ENCODE measurements at regions not wholly inside any gene's neighbourhood (a gene's known extent, or its start where the extent isn't known, plus 50 kb on each side); places are given as distances from the start of the nearest gene placed in this dataset.

DNA sequence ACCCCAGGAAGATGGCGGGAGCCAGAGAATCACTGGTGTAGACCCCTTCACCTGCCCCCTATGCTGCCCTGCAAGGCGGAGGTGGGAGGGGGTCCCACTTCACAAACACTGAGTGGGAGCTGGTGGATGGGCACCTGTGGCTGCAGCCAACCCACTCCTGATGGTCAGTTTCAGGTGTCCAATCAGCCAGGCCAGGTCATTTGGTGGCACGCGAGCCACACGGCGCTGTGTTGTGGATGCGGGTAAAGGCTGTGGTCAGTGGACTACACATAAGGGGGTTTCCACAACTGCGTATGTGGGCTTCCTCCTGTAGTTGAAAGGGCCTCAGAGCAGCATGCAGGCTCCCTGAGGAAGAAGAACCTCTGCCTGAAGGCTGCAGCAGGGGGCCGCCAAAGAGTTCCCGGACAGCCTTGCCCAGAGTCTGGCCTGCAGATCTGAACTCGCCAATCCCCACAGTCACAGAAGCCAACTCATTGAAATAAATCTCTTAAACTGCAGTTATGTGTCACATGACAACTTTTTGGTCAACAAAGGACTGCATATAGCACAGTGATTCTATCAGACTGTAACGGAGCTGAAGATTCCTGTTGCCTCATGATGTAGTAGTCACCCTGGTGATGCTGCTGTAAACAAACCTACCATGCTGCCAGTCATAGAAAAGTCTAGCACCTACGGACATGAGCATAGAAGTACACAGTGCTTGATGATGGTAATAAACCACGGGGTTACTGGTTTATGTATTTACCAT, 284.7 kb upstream of the IRX2 start:
- no peaks in the 10 kb centered on the region; the same call in 1 of the 2 replicates for H3K9me3 ChIP-seq (ENCODE audit: insufficient read depth, low read depth, low read length)
- no peaks in the 10 kb centered on the region for H3K36me3 ChIP-seq (ENCODE audit: insufficient read depth, low read length)
- no peaks in the 10 kb centered on the region for H3K27me3 ChIP-seq (ENCODE audit: insufficient read depth, low read length, poor library complexity, severe bottlenecking)
- no peaks in the 10 kb centered on the region for H3K4me1 ChIP-seq (ENCODE audit: insufficient read depth, low read length, poor library complexity, severe bottlenecking)
- no peaks in the 10 kb centered on the region for H3K9me2 ChIP-seq (replicated peaks; ENCODE audit: low read depth, low read length)
- no peak for TF ChIP-seq EZH2phosphoT487 (IDR thresholded peaks at IDR 0.05; ENCODE audit: borderline replicate concordance)
- TF ChIP-seq, protein P1, sequence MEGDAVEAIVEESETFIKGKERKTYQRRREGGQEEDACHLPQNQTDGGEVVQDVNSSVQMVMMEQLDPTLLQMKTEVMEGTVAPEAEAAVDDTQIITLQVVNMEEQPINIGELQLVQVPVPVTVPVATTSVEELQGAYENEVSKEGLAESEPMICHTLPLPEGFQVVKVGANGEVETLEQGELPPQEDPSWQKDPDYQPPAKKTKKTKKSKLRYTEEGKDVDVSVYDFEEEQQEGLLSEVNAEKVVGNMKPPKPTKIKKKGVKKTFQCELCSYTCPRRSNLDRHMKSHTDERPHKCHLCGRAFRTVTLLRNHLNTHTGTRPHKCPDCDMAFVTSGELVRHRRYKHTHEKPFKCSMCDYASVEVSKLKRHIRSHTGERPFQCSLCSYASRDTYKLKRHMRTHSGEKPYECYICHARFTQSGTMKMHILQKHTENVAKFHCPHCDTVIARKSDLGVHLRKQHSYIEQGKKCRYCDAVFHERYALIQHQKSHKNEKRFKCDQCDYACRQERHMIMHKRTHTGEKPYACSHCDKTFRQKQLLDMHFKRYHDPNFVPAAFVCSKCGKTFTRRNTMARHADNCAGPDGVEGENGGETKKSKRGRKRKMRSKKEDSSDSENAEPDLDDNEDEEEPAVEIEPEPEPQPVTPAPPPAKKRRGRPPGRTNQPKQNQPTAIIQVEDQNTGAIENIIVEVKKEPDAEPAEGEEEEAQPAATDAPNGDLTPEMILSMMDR (conservative IDR thresholded peaks at IDR 0.05; ENCODE audit: low read length) = no peak
- H3K79me2 ChIP-seq (ENCODE audit: insufficient read depth, low read length) = no peaks in the 10 kb centered on the region
- H3F3A ChIP-seq (ENCODE audit: low read depth) = no peaks in the 10 kb centered on the region
- H2AFZ ChIP-seq (ENCODE audit: low read length) = no peak overlapping the region
- H4K20me1 ChIP-seq (ENCODE audit: insufficient read depth, low read length, poor library complexity, severe bottlenecking) = no peaks in the 10 kb centered on the region
- H3K4me3 ChIP-seq (ENCODE audit: low read length, poor library complexity, severe bottlenecking) = no peak overlapping the region
- H3K4me2 ChIP-seq (ENCODE audit: low read depth, low read length, poor library complexity, severe bottlenecking) = no peak overlapping the region
- H3K9ac ChIP-seq (ENCODE audit: low read depth, low read length, poor library complexity, severe bottlenecking) = no peak overlapping the region

DNA sequence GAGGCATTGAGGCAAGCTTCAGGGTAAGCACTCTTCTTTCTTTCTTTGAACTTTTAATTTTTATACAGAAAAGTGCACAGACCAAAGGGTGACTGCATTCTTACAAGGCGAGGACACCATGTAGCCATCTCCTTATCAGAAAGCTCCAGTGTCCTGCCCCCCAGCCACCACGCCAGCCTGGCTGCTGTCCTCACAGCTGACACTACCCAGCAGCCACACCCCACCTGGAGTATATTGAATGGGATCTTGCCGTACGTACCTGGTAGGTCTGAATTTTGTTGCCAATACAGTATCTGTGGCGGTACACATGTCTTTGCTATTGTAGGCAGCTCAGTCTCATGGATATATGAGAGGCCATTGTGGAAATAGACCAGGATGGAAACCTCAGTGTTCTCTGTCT, 284.0 kb upstream of the IRX2 start:
- Histone ChIP-seq H3K4me1 (ENCODE audit: insufficient read depth, low read length, poor library complexity, severe bottlenecking) (no peaks in the 10 kb centered on the region), H3K27me3 (ENCODE audit: insufficient read depth, low read length, poor library complexity, severe bottlenecking) (no peaks in the 10 kb centered on the region), H3K9me3 (ENCODE audit: insufficient read depth, low read depth, low read length) (no peaks in the 10 kb centered on the region; the same call in 1 of the 2 replicates), H3F3A (ENCODE audit: low read depth) (no peaks in the 10 kb centered on the region), H3K9ac (ENCODE audit: low read depth, low read length, poor library complexity, severe bottlenecking) (no peak overlapping the region), H3K9me2 (replicated peaks; ENCODE audit: low read depth, low read length) (no peaks in the 10 kb centered on the region), H2AFZ (ENCODE audit: low read length) (no peak overlapping the region), H3K36me3 (ENCODE audit: insufficient read depth, low read length) (no peaks in the 10 kb centered on the region), H3K4me3 (ENCODE audit: low read length, poor library complexity, severe bottlenecking) (no peak overlapping the region), H3K4me2 (ENCODE audit: low read depth, low read length, poor library complexity, severe bottlenecking) (no peak overlapping the region), H3K79me2 (ENCODE audit: insufficient read depth, low read length) (no peaks in the 10 kb centered on the region), H4K20me1 (ENCODE audit: insufficient read depth, low read length, poor library complexity, severe bottlenecking) (no peaks in the 10 kb centered on the region)
- no peak for TF ChIP-seq EZH2phosphoT487 (IDR thresholded peaks at IDR 0.05; ENCODE audit: borderline replicate concordance)
- TF ChIP-seq, protein P1 (conservative IDR thresholded peaks at IDR 0.05; ENCODE audit: low read length) = no peak

DNA sequence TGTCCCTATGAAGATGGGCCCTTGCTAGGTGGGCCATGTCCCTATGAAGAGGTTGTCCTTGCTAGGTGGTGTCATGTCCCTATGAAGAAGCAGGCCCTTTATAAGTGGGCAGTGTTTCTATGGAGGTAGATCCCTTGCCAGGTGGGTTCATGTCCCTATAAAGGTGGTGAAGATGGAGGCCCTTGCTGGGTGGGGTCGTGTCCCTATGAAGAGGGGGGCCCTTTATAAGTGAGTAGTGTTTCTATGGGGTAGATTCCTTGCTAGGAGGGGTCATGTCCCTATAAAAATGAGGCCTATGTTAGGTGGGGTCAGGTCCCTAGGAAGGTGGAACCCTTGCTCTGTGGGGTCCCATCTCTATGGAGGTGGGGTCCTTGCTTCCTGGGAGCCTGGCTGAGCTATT, 283.4 kb upstream of the IRX2 start:
- no peak overlapping the region for H3K4me2 ChIP-seq (ENCODE audit: low read depth, low read length, poor library complexity, severe bottlenecking)
- no peaks in the 10 kb centered on the region for H4K20me1 ChIP-seq (ENCODE audit: insufficient read depth, low read length, poor library complexity, severe bottlenecking)
- no peaks in the 10 kb centered on the region for H3K9me2 ChIP-seq (replicated peaks; ENCODE audit: low read depth, low read length)
- H3K27me3 ChIP-seq (ENCODE audit: insufficient read depth, low read length, poor library complexity, severe bottlenecking) = no peaks in the 10 kb centered on the region
- no peak overlapping the region for H3K9ac ChIP-seq (ENCODE audit: low read depth, low read length, poor library complexity, severe bottlenecking)
- H3K4me1 ChIP-seq (ENCODE audit: insufficient read depth, low read length, poor library complexity, severe bottlenecking) = no peaks in the 10 kb centered on the region
- no peak overlapping the region for H3K4me3 ChIP-seq (ENCODE audit: low read length, poor library complexity, severe bottlenecking)
- no peaks in the 10 kb centered on the region for H3K36me3 ChIP-seq (ENCODE audit: insufficient read depth, low read length)
- no peaks in the 10 kb centered on the region; the same call in 1 of the 2 replicates for H3K9me3 ChIP-seq (ENCODE audit: insufficient read depth, low read depth, low read length)
- no peak overlapping the region for H2AFZ ChIP-seq (ENCODE audit: low read length)
- H3K79me2 ChIP-seq (ENCODE audit: insufficient read depth, low read length) = no peaks in the 10 kb centered on the region
- H3F3A ChIP-seq (ENCODE audit: low read depth) = no peaks in the 10 kb centered on the region
- no peak for TF ChIP-seq EZH2phosphoT487 (IDR thresholded peaks at IDR 0.05; ENCODE audit: borderline replicate concordance)
- TF ChIP-seq, protein P1 (conservative IDR thresholded peaks at IDR 0.05; ENCODE audit: low read length) = no peak

Data from Loucy (cell line).